PFSK-1 (cell line): ENCODE measurements at regions not wholly inside any gene's neighbourhood (a gene's known extent, or its start where the extent isn't known, plus 50 kb on each side); places are given as distances from the start of the nearest gene placed in this dataset.

Experiments used
- POLR2AphosphoS5 ChIP-seq: IDR thresholded peaks from 2 replicates; pipeline ENCODE4 v1.6.1; 2012; ENCODE audit warnings: low read depth, mild to moderate bottlenecking, control low read depth, low read length, moderate library complexity
- TF ChIP-seq, protein P1 (sequence below), 2 experiments: IDR thresholded peaks; 2 replicates each; pipeline versions ENCODE4 v1.6.1 to v1.8.0; 2011 to 2012; ENCODE audit warnings: low read depth in 2 of 2, low read length in 2 of 2, control low read depth in 1 of 2, inconsistent platforms in 1 of 2, mild to moderate bottlenecking in 1 of 2, moderate library complexity in 1 of 2; ENCODE audit not compliant: insufficient read depth in 1 of 2

DNA sequence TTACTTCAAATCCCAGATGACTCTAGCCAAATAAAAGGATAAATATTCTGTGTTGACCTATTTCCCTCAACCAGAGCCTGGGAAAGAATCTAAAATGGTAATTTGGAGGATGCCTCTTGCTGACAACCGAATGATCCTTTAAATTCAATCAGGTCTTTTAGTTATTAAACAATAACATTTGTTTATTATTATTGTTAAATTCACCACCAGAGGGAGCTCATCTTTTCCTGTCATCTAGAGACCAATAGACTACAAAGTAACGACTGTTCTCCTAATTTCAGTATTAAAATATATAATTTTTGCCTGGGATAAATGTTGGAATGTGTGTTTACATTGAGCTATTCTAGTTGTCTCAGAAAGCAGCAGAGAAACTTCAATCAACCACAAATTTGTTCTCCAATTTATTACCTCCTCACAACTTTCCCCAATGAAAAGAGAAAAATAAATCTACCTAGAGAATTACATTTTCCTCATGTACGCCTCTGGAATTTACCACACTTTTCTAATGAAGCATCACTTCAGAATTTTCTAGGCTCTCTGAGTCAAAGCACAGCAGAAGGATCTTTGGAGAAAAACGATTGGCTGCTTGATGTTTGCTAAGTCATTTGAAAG, 142.7 kb downstream of the SCG2 start:
- TF ChIP-seq POLR2AphosphoS5: no peak
- TF ChIP-seq, protein P1, sequence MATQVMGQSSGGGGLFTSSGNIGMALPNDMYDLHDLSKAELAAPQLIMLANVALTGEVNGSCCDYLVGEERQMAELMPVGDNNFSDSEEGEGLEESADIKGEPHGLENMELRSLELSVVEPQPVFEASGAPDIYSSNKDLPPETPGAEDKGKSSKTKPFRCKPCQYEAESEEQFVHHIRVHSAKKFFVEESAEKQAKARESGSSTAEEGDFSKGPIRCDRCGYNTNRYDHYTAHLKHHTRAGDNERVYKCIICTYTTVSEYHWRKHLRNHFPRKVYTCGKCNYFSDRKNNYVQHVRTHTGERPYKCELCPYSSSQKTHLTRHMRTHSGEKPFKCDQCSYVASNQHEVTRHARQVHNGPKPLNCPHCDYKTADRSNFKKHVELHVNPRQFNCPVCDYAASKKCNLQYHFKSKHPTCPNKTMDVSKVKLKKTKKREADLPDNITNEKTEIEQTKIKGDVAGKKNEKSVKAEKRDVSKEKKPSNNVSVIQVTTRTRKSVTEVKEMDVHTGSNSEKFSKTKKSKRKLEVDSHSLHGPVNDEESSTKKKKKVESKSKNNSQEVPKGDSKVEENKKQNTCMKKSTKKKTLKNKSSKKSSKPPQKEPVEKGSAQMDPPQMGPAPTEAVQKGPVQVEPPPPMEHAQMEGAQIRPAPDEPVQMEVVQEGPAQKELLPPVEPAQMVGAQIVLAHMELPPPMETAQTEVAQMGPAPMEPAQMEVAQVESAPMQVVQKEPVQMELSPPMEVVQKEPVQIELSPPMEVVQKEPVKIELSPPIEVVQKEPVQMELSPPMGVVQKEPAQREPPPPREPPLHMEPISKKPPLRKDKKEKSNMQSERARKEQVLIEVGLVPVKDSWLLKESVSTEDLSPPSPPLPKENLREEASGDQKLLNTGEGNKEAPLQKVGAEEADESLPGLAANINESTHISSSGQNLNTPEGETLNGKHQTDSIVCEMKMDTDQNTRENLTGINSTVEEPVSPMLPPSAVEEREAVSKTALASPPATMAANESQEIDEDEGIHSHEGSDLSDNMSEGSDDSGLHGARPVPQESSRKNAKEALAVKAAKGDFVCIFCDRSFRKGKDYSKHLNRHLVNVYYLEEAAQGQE (IDR thresholded peaks at IDR 0.05; ENCODE audit: insufficient read depth in 1 of 2, low read depth in 2 of 2, low read length in 2 of 2): no peak
